Heart left ventricle (tissue), 13 donors: ENCODE measurements at regions not wholly inside any gene's neighbourhood (a gene's known extent, or its start where the extent isn't known, plus 50 kb on each side); places are given as distances from the start of the nearest gene placed in this dataset.
"Not testable (repeated sequence)": the region's sequence is repeated elsewhere in the genome, so short reads cannot be mapped to it uniquely, and the experiment has no call there.

ENCODE experiments used
- POLR2A ChIP-seq, 2 donors: fragments of 450-650 bp; IDR thresholded peaks; one replicate each; pipeline ENCODE4 v1.6.1; 2017; ENCODE audit warnings: antibody characterized with exemption in 2 of 2, mild to moderate bottlenecking in 2 of 2, moderate library complexity in 2 of 2
- TF ChIP-seq, protein P1 (sequence below), 12 donors: fragments of 200-600 bp; sonication (generic) in 4 of 12; IDR thresholded peaks; one replicate each; pipeline versions ENCODE4 v1.5.0 to v1.8.0; 2018 to 2022; ENCODE audit warnings: antibody characterized with exemption in 12 of 12, mild to moderate bottlenecking in 5 of 12
- donor health status: ischemic (EF 13 %, LVEDD 7.1; RV severe dilation, severe dysfunction).
- donor health status: DM: no; HTN: yes; CAD: no.
- donor health status: DM: no; HTN: no; CAD: no.
- donor health status: ischemic (EF 25% LVEDD 6.9; RV normal size, moderate dysfunction).
- donor health status: ischemic (EF 25% LVEDD 5.7; RV mildly dilated, moderate dysfunction).
- donor health status: ischemic (EF 35%, LVEDD 5.7; RV mildly dilated, moderate dysfunction).
- donor health status: nonischemic (EF 11% LVEDD 7.7; RV severe dilation, severe dysfunction).
- donor health status: DM: yes; HTN: yes; CAD: no.
- donor health status: PGD.
- donor health status: ischemic (EF 29% LVEDD 5.4; RV normal size, mild dysfunction).
- donor health status: nonischemic (EF 23%, LVEDD 6.1; RV moderate dilation, normal function).

DNA sequence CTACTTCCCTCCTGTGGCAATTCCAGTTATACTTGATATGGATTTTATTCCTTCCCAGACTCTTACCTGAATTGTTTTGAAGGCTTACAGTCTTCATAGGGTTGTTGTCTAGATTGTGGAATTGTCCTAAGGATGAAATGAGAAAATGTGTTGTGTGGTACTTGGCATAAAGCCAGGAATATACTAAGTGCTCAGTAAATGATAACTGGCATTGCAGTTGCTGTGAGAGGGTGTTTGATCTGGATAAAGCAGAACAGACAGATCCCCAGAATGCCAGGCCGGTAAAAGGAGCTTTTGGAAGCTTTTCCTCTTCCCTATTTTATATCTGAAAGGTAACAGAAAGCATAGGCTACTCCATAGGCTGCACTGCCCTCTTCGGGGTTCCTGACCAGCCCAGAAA is 78.4 kb upstream of the IKBKE start:
- TF ChIP-seq POLR2A (IDR thresholded peaks at IDR 0.05) = not testable (repeated sequence)
- TF ChIP-seq, protein P1, sequence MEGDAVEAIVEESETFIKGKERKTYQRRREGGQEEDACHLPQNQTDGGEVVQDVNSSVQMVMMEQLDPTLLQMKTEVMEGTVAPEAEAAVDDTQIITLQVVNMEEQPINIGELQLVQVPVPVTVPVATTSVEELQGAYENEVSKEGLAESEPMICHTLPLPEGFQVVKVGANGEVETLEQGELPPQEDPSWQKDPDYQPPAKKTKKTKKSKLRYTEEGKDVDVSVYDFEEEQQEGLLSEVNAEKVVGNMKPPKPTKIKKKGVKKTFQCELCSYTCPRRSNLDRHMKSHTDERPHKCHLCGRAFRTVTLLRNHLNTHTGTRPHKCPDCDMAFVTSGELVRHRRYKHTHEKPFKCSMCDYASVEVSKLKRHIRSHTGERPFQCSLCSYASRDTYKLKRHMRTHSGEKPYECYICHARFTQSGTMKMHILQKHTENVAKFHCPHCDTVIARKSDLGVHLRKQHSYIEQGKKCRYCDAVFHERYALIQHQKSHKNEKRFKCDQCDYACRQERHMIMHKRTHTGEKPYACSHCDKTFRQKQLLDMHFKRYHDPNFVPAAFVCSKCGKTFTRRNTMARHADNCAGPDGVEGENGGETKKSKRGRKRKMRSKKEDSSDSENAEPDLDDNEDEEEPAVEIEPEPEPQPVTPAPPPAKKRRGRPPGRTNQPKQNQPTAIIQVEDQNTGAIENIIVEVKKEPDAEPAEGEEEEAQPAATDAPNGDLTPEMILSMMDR (IDR thresholded peaks at IDR 0.05) = not testable (repeated sequence)
